DND-41 (cell line): ENCODE measurements at regions not wholly inside any gene's neighbourhood (a gene's known extent, or its start where the extent isn't known, plus 50 kb on each side); places are given as distances from the start of the nearest gene placed in this dataset.

ENCODE experiments used
- EZH2 ChIP-seq: IDR thresholded peaks from 3 replicates; pipeline ENCODE4 v1.6.1; 2012; ENCODE audit warnings: borderline replicate concordance, low read depth, mild to moderate bottlenecking, moderate library complexity, low read length, inconsistent platforms; ENCODE audit not compliant: severe bottlenecking
- TF ChIP-seq, protein P1 (sequence below): IDR thresholded peaks from 2 replicates; pipeline ENCODE4 v1.5.1; 2012; ENCODE audit warnings: borderline replicate concordance, low read length, moderate library complexity, mild to moderate bottlenecking; ENCODE audit not compliant: poor library complexity, severe bottlenecking; ENCODE audit errors: extremely low read depth

DNA sequence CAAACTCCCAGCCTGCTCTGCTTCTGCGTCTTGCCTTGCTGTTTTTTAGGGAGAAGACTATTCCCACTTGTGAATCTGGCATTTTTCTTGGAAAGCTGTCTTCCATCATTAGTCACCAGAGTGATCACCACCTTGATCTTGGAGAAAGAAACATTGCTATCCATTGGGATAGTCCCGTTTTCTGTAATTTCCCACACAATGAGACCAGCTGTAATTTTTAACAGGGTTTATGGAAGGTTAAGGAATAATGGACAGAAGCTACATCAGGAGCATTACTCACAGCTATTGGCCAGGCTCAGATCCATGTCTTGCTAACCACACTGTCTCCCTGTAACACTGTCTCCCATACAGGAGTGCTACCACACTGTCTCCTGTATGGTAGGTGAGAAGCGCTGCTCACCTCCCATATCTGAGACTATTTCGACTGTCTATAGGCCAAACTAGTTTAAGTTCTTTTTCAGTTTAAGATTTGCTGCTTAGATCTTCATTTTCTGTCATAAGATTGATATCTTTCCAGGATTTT lies 523.0 kb downstream of the SPRY1 start:
- TF ChIP-seq, protein P1, sequence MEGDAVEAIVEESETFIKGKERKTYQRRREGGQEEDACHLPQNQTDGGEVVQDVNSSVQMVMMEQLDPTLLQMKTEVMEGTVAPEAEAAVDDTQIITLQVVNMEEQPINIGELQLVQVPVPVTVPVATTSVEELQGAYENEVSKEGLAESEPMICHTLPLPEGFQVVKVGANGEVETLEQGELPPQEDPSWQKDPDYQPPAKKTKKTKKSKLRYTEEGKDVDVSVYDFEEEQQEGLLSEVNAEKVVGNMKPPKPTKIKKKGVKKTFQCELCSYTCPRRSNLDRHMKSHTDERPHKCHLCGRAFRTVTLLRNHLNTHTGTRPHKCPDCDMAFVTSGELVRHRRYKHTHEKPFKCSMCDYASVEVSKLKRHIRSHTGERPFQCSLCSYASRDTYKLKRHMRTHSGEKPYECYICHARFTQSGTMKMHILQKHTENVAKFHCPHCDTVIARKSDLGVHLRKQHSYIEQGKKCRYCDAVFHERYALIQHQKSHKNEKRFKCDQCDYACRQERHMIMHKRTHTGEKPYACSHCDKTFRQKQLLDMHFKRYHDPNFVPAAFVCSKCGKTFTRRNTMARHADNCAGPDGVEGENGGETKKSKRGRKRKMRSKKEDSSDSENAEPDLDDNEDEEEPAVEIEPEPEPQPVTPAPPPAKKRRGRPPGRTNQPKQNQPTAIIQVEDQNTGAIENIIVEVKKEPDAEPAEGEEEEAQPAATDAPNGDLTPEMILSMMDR = no peak
- no peak for TF ChIP-seq EZH2
